ENCODE measurements at regions not wholly inside any gene's neighbourhood (a gene's known extent, or its start where the extent isn't known, plus 50 kb on each side); places are given as distances from the start of the nearest gene placed in this dataset.
"Not testable (repeated sequence)": the region's sequence is repeated elsewhere in the genome, so short reads cannot be mapped to it uniquely, and the experiment has no call there.

DNA sequence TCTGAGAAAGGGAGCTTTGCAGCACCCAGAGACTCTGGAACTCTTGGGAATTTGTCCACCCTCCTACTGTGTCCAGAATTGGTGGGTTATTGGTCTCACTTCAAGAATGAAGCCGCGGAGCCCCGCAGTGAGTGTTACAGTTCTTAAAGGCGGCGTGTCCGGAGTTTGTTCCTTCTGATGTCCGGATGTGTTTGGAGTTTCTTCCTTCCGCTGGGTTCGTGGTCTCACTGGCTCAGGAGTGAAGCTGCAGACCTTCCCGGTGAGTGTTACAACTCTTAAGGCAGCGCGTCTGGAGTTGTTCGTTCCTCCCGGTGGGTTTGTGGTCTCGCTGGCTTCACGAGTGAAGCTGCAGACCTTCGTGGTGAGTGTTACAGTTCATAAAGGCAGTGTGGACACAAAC lies 824.7 kb downstream of the LRRTM4 start:
- not testable (repeated sequence) for DNase-seq (ENCODE audit: low read depth, low spot score)

DNA sequence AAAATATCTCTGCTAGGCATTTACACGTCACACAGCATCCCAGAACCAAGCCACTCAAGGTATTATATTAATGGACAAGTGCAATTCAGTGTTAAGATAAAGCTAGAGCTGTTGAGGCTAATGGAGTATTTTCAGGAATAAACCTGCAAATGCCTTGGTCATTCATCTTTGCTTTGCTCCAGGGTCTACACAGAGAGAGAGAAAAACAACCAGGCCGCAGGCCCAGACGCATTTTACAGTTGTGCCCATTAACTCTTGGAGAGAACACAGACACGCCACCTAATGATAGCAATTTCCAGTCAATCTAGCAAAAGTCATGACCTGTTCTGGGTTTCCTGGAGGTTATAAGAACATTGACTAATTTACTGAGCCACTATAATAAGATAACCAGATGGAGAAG lies 829.3 kb downstream of the LRRTM4 start:
- no peak for DNase-seq (ENCODE audit: low read depth, low spot score)

DNA sequence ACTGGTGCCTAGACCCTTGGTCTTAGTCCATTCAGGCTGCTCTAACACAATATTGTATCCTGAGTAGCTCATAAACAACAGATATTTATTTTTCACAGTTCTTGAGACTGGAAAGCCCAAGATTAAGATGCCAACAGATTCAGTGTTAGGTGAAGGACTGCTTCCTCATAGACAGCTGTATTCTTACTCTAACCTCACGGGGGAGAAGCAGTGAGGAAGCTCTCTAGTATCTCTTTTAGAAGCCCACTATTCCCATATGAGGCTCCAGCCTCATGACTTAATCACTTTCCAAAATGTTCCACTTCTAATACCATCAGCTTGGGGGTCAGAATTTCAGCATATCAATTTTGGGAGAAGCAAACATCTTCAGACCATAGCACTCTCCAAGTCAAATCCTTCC lies 833.4 kb downstream of the LRRTM4 start:
- DNase-seq (ENCODE audit: low read depth, low spot score) = no peak

DNA sequence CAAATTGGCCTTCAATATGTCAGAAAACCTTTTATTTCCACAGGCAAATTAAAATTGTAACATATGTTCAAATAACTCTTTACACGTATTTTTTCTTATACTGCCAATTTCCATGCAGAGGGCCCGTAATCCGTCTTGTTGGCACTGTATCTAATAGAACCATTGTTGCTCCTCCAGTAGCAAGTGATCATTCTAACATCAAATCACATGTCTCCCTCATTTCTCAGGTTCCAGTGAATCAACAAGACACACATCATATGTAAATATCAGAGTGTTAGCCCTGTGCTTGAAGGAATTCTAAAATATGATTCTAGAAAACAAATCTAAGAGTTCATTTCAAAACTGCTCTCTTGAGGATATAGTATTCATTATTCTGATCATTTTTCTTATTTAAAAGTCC lies 834.3 kb downstream of the LRRTM4 start:
- no peak for DNase-seq (ENCODE audit: low read depth, low spot score)

DNA sequence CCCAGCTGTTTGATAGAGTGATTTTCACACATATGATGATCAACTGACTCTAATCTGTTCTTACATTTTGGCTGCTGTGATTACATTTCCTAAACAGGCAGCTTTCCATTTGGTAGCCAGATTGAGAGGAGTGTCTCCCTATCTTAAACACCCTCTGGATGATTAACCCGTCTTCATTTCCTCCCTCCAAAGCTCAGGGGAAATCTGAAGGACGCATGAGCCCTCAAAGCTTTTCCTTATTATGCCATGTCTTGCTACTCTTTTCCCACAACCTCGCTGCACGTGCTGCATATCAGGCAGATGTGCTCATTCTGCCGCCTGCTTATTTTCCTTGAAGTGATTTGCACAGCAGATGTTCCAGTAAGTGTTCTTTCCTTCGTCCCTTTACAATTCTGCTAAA lies 837.4 kb downstream of the LRRTM4 start:
- no peak for DNase-seq (ENCODE audit: low read depth, low spot score)

DNA sequence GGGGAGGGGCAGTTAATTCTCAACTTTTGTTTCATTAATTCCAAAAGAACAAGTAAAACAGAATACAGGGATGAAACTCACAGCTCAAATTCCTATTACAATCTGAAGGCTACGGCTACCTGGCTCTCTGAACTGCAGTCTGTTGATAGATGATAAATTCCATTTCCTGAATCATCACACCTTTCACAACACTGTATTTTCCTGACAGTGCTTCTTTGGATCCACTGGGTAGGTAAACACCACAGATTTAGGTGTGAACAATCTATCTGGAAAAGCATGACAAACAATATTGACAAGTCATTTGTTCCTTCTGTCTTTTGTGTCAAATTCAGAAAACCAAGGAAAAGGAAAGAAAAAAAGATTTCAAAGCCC lies 843.2 kb downstream of the LRRTM4 start:
- no peak for DNase-seq (ENCODE audit: low read depth, low spot score)

DNA sequence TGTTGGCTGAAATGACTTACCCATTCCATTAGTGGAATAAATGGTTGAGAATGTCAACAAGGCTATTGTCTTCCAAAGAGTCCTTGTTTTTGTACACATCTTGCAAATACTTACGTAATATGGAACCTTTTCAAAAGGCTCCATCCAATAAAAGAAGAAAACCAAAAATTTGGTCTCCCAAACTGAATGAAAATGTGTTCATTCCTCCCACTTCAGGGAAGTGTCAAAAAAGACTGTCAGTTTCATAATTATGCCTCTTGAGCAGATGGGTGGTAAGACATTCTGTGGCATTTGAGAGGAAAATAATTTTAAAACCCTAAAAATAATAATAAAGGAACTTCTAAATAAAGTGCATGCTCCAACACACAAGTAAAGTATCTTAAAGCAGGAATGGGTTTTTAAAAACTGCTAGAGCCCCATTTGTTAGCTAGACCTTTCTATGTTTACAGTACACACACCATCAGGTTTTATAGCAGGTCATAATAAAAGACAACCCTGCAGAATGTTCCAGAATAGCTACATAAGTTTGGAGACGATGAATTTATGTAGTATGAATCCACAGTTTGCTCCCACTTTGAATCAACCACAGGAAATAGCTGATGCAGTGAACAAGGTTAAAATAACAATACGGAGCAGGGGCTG lies 843.7 kb downstream of the LRRTM4 start:
- no peak for DNase-seq (ENCODE audit: low read depth, low spot score)

DNA sequence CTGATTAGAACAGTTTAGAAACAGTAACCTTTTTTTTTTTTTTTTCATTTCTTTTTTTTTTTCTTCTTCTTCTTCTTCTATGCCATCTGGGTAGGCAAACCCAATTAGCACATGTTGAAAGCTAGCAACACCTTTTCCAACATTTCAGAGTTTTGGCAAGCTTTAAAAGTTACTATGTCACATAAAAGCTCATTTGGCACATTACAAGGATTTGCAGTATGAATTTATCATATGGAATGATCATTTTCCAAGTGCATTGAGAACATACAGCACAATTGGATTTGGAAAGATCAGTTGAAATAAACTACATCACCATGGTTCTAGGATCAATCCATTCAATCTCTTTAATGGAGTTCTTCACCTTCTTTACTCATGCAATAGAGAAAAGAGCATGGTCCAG lies 847.0 kb downstream of the LRRTM4 start:
- no peak for DNase-seq (ENCODE audit: low read depth, low spot score)

DNA sequence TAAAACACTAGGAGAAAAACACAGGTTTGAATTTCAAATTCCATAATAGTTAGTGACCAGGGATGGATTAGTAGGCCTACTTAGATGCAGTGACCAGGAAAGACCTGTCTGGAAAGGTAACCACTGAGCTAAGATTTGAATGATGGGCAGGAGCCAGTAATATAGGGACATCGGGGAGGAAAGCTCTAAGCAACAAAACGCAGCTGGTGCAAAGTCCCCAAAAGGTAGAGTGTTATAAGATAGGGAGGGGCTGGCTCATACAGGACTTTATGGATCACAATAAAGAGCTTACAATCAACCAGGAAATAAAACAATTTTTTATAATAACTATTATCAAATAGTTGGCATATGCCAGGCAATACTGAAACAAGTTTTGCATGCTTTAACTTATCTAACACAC lies 849.4 kb downstream of the LRRTM4 start:
- DNase-seq (ENCODE audit: low read depth, low spot score) = no peak

DNA sequence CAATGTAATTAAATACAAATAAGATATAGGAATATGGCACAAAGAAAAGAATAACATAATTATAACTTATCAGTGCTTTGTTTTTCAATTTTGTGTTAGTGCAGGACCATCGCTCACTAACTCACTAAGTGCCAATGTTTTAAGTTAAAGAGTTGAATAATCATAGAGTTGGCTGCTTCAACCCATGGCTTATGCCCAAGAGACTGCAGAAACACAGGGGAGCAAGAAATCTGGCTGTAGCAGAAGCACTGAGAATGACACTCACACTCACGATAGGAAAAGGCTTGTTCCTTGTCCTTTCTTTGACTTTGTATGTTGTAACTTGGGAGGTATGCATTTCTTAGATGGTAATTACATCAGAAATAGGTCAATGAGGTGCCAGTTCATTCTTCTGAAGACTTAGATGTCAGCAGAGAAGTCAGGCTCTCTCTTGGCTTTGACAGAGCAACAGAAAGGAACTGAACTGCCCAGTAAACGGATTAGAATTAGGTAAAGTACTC lies 852.2 kb downstream of the LRRTM4 start:
- DNase-seq (ENCODE audit: low read depth, low spot score) = no peak

DNA sequence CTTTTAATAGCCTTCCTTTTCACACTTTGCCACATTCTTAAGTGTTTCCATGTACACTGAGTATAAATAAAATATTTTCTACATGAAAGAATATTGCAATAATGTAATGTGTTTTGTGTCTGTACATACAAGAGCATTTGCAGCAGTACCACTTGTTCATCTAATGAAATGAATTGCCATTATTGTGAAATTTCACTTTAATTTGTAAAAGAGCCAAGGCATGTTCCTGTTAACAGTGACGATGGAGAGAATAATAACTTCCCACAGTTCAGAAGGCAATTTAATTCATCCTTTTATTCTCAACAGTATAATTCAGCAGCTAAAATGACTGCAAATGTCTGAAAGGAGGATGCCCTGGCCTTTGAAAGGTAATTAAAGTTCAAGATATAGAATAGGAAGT lies 853.9 kb downstream of the LRRTM4 start:
- DNase-seq (ENCODE audit: low read depth, low spot score) = no peak

DNA sequence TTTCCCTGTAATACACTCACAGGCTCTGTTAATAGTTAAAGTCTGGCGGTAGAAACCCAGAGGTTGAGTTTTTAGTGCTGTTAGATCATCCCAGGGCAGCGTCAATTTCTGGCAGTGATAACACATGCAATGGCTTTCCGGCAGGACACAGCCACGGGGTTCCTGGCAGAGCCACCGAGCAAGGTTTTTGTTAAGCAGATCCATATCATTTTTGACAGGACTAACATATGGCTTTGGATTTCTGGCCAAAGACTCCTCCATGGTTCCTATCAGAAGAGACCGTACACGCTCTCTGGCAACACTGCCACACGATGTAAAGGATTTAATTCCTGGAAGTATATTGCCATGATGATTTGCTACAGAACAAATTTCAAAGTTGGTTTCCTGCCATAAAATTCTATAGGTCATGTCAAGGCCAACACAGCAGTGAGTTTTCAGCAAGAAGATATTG lies 854.3 kb downstream of the LRRTM4 start:
- DNase-seq (ENCODE audit: low read depth, low spot score) = no peak

DNA sequence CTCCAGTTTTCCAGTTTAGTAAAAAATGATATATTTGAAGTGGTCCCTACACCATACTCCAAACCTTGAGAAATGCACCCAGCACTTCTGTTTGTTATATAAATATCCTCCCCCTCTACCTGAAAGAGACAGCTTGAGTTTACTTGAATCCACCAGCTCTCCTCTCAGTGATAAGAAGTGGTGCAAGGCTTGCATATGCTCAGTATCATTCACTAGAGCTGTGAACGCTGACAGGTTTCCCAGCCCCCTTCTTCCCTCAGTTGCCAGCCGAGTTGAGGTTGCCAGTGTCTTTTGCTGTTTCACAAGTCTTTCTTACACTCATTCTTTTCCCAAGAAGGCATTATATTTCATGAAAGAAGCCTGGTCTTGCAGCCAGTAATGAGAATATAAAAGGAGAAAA lies 880.0 kb downstream of the LRRTM4 start:
- no peak for DNase-seq (ENCODE audit: low read depth, low spot score)

DNA sequence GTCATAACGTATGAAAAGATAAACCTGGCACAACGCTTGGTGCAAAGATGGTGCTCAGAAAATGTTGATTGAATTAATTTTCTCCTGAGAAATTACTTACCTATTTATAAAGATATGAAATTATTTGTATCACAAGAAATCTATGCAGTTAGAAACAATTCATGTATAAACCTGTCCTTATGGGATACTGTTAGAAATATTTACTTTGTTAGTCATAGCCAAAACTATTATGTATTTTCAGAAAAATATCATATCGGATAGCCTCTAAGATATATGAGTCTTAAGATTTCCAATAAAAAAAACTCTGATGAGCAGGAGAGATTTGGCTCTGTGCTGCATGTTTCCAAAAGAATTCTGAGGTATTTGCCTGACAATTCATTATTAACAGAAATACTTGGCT lies 880.7 kb downstream of the LRRTM4 start:
- no peak for DNase-seq (ENCODE audit: low read depth, low spot score)

DNA sequence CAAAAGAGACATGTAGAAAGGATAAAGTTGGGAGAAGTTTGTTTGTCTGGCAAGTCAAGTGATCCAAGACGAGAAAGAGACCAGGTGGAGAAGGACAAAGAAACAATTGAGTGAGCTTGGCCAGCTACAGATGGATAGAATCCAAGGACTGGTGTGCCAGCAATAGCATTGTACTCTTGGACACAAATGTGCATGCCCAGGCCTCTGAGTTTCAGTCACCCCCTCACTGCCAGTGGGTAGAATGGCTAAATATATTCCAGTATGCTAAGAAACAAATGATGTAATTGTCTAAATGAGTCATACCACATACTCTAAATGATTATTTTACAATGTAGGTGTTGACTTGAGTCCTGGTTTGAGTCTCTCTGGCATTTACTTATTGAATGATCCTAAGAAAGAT lies 881.3 kb downstream of the LRRTM4 start:
- DNase-seq (ENCODE audit: low read depth, low spot score) = no peak

DNA sequence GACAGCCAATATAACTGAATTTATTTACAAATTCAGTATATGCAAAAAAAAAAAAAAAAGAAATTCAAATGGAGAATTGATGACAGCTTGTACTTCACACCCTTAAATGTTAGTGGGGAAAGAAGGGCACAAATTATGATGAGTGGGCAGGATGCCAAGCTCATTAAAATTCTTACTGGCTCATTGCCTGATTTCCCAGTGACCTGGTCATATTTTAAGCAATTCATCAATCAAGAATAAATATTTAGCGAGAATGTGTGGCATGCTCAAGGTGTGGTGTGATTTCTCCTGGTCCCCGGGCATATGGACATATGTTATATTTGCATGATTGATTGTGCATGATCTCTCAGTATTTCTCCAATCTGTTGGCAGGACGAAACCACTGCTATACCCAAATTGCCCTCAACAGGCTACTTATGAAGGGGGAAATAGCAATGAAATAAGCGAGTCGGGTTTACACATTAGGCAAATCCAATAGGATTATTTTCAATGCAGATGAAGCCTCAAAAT lies 883.0 kb downstream of the LRRTM4 start:
- DNase-seq (ENCODE audit: low read depth, low spot score) = no peak

DNA sequence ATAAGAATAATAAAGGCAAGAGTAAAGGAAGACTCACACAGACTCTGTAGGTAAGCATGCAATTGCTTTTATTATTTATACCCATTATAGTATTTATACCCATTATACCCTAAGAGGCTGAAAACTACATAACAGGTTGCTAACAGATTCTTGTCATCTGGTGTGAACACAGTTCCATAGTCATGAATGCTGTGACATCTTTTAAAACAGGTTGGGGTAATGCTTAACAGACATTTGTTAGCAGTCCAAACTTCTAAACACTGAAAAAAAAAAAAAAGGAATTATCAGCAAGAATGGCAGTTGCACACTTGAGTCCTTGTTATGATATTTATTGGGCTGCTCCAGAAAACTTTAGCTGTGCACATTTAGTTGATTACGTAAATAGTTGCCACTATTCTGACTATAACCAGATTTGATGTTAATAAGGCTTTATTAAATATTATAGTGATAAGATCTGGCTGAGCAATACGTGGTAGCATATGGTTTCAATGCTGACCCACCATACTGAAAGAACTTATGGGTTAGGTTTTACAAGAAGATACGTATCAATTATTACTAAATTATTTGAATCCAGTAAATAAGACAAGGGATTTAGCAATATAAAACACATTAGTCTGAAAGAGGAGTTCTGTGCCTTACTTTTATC lies 888.8 kb downstream of the LRRTM4 start:
- DNase-seq (ENCODE audit: low read depth, low spot score) = no peak

DNA sequence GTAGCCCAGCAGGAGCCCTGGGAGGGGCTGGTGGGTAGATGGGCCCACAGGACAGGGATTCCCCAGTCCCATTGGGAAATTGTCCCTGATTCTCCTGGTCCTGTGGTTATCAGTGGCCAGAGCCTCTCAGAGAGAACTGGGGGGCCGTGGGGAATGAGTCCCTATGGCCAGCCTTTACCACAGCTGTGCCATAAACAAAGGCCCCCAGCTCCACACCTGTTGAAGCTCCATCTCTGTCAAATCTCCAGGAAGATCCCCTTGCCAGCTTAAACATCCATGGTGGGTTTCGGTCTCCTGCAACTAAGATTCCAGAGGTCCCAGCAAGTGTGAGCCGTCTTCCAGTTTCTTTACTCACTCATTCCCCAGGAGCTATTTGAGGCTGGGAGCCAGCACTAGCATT lies 897.1 kb downstream of the LRRTM4 start:
- no peak for DNase-seq (ENCODE audit: low read depth, low spot score)

DNA sequence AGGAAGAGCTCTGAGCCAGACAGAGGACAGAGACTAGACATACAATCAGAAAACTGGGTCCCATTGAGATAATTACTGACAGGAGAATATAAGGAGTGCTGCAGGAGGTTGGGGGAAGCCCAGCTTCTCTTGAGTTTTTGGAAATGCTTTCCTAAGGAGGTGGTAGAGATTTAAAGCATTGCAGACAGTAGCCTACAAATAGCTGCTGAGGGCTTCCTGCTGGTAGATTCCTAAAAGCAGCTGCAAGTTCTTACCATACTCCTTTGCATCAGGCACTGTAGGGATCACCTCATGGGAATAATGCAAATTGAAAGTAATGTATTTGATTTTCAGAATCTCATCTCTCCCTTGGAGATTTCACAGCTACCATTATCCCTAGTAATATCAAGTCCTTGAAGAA lies 902.6 kb upstream of the GCFC2 start:
- DNase-seq (ENCODE audit: low read depth, low spot score) = no peak

DNA sequence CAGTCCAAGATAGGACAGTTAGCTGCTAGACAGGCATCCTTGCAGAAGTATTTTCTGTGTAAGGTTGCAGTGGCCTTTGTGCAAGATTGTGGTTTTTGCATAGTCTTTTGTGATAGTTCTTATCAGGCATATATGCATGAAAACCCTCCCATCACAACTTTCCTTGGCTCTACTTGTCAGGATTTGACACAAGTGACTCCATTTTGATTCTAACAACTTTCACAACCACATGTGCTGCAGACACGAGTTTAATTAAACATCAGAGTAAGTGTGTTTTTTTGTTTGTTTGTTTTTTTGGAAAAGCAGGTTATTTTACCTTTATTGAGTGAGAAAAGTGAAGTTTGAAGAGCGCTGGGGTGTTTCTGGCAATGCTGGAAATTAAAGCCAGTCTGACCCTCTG lies 902.0 kb upstream of the GCFC2 start:
- DNase-seq (ENCODE audit: low read depth, low spot score) = no peak

DNA sequence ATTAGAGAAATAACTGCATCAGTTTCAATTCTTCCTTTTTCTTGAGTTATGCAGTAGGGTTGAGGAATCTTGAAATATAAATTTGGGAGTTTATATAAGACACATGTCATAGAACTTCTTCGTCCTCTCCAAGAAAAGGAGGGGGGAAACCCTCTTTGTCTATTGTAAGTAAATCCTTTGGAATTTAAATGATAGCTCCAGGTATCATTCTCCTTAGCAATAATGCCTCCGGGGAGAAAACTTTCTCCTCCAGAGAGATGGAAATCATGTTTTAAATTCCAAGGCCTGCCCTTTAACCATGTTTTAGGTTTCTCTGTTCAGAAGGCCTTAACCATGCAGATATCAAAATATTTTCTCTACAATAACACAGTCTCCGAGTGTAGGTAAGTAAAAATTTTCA lies 899.7 kb upstream of the GCFC2 start:
- no peak for DNase-seq (ENCODE audit: low read depth, low spot score)

DNA sequence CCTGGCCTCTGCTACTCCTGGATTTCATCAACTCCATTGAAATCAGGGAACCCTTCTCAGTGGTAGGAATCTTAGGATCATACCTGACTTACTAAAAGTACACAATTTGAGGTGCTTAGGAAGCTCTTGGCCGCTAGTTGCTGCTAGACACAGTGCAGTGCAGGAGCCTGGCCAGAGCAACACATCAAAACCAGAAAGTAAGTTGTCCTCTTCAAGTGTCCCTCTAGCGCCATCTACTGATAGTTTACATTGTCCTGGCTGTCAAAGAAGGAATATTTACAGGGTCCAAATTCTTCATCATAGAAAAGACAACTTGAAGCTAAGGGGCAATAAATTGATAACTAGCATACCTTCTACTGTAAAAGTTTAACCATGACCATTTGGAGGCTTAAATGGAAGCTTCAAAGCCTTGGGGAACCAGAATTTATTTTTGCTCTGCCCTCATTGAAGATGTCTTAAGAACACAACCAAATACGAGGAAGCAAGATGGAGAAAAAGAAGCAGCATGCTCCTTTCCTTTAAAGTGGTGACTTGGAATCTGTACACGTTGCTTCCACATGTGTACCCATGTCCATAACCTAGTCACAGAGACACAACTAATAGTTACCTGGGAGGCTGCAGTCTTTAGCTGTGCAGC lies 889.1 kb upstream of the GCFC2 start:
- peak; percentile 4 for DNase-seq (ENCODE audit: low read depth, low spot score)

DNA sequence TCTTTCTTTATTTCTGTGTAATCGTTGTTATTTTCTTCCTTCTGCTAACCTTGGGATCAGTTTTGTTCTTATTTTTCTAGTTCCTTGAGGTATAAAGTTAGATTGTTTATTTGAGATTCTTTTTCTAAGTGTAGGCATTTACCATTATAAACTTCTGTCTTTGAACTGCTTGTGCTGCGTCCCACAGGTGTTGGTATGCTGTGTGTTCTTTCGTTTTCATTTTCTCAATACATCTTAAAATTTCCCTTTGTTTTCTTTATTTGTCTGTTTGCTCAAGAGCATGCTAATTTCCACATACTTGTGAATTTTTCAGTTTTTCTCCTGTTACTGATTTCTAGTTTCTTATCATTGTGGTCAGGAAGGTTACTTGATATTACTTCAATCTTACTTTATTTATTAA lies 873.8 kb upstream of the GCFC2 start:
- no peak for DNase-seq (ENCODE audit: low read depth, low spot score)
